ENCODE measurements at regions not wholly inside any gene's neighbourhood (a gene's known extent, or its start where the extent isn't known, plus 50 kb on each side); places are given as distances from the start of the nearest gene placed in this dataset.

DNA sequence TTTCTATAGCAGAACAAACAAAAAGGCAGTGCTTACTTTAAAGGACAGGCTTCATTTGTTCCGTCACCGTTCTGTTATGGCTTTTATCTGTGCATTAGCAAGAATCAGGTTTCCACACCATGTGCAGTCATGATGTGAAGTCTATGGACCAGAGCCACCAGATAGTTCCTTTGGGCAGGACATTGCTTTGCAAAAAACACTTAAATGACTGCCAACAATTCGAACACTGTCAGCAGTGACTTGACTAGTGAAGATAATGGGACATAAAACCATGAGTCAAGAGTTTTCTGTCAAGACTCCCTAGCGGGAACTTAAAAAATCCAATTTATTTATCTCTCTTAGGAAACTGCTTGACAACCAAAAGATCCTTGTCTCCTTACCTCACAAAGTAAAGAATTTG lies 80.3 kb downstream of the NKX2-1 start:
- TF ChIP-seq, protein P1, sequence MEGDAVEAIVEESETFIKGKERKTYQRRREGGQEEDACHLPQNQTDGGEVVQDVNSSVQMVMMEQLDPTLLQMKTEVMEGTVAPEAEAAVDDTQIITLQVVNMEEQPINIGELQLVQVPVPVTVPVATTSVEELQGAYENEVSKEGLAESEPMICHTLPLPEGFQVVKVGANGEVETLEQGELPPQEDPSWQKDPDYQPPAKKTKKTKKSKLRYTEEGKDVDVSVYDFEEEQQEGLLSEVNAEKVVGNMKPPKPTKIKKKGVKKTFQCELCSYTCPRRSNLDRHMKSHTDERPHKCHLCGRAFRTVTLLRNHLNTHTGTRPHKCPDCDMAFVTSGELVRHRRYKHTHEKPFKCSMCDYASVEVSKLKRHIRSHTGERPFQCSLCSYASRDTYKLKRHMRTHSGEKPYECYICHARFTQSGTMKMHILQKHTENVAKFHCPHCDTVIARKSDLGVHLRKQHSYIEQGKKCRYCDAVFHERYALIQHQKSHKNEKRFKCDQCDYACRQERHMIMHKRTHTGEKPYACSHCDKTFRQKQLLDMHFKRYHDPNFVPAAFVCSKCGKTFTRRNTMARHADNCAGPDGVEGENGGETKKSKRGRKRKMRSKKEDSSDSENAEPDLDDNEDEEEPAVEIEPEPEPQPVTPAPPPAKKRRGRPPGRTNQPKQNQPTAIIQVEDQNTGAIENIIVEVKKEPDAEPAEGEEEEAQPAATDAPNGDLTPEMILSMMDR (IDR thresholded peaks at IDR 0.05), result no peak
- no peak for TF ChIP-seq EP300 (IDR thresholded peaks at IDR 0.05; ENCODE audit: low read depth)
- no peak for TF ChIP-seq POLR2A (IDR thresholded peaks at IDR 0.05)
